ENCODE measurements at regions not wholly inside any gene's neighbourhood (a gene's known extent, or its start where the extent isn't known, plus 50 kb on each side); places are given as distances from the start of the nearest gene placed in this dataset.

- ATAC-seq (ENCODE audit: low FRiP score) (no peak), DNase-seq (ENCODE audit: low spot score) (no peak)
- no peak for TF ChIP-seq CTCF (IDR thresholded peaks at IDR 0.05)
Observed at GRCh38 chr3:18044971-18045880, 302.8 kb upstream of the TBC1D5 start.

GRCh38 chr3:18044191-18044590, 301.8 kb upstream of the TBC1D5 start:
- DNase-seq (ENCODE audit: low spot score) (no peak), ATAC-seq (ENCODE audit: low FRiP score) (no peak)
- no peak for TF ChIP-seq CTCF (IDR thresholded peaks at IDR 0.05)

- DNase-seq (ENCODE audit: low spot score) (no peak), ATAC-seq (ENCODE audit: low FRiP score) (no peak)
- no peak for TF ChIP-seq CTCF (IDR thresholded peaks at IDR 0.05)
Observed at GRCh38 chr3:18036450-18036815, 294.0 kb upstream of the TBC1D5 start.

GRCh38 chr3:18035641-18036449, 293.4 kb upstream of the TBC1D5 start:
- DNase-seq (ENCODE audit: low spot score) (no peak), ATAC-seq (ENCODE audit: low FRiP score) (no peak)
- TF ChIP-seq CTCF (IDR thresholded peaks at IDR 0.05), result no peak

- no peak for TF ChIP-seq CTCF (IDR thresholded peaks at IDR 0.05)
- no peak for DNase-seq (ENCODE audit: low spot score)
- ATAC-seq (ENCODE audit: low FRiP score), result no peak
Observed at GRCh38 chr3:18033581-18034108, 291.2 kb upstream of the TBC1D5 start.

- TF ChIP-seq CTCF (IDR thresholded peaks at IDR 0.05), result no peak
- DNase-seq (ENCODE audit: low spot score), result no peak
Observed at GRCh38 chr3:18030371-18030870, 288.0 kb upstream of the TBC1D5 start.

More at GRCh38 chr3:18030371-18030870, 288.0 kb upstream of the TBC1D5 start:
- no peak for ATAC-seq (ENCODE audit: low FRiP score)
